ENCODE measurements at regions not wholly inside any gene's neighbourhood (a gene's known extent, or its start where the extent isn't known, plus 50 kb on each side); places are given as distances from the start of the nearest gene placed in this dataset.
"Not testable (repeated sequence)": the region's sequence is repeated elsewhere in the genome, so short reads cannot be mapped to it uniquely, and the experiment has no call there.

GRCh38 chr7:65771226-65771569, 101.7 kb upstream of the VKORC1L1 start:
- intact Hi-C loops (cut with DNase I); DNase-seq (ENCODE audit: missing footprints); ATAC-seq: not testable (repeated sequence)

DNA sequence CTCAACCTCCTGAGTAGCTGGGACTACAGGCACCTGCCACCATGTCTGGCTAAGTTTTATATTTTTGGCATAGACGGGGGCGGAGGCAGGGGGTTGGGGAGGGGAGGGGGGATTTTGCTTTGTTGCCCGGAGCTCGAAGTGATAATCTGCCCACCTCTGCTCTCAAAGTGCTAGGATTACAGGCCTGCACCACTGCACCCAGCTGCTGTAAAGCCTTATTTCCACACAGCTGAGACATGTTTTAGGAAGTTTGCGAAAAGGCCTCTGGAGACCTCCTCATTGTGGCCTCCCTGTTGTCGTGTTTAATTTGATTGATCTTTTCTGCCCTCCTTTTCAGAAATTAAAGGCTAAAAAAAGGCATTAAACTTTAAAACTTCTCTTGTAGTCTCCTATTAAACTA, 96.2 kb upstream of the VKORC1L1 start:
- ATAC-seq; DNase-seq (ENCODE audit: missing footprints); intact Hi-C loops (cut with DNase I): not testable (repeated sequence)

- intact Hi-C loops (cut with DNase I); ATAC-seq; DNase-seq (ENCODE audit: missing footprints): not testable (repeated sequence)
Measured at GRCh38 chr7:65789943-65790342, 82.9 kb upstream of the VKORC1L1 start.

- ATAC-seq; DNase-seq (ENCODE audit: missing footprints); intact Hi-C loops (cut with DNase I): not testable (repeated sequence)
Measured at GRCh38 chr7:65791788-65792187, 81.1 kb upstream of the VKORC1L1 start.

DNA sequence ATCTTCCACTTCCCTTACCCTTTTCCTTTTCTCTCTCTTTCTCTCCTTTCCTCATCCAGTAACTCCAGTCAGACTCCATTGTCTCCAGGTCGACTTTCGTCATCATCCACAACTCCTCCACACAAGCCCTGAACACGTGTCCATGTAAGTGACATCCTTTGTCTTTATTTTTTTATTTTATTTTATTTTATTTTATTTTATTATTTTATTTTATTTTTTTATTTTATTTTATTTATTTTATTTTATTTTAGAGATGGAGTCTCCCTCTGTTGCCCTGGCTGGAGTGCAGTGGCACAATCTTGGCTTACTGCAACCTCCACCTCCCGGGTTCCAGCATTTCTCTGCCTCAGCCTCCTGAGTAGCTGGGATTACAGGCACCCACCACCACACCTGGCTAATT, 80.1 kb upstream of the VKORC1L1 start:
- intact Hi-C loops (cut with DNase I); ATAC-seq; DNase-seq (ENCODE audit: missing footprints): not testable (repeated sequence)

DNA sequence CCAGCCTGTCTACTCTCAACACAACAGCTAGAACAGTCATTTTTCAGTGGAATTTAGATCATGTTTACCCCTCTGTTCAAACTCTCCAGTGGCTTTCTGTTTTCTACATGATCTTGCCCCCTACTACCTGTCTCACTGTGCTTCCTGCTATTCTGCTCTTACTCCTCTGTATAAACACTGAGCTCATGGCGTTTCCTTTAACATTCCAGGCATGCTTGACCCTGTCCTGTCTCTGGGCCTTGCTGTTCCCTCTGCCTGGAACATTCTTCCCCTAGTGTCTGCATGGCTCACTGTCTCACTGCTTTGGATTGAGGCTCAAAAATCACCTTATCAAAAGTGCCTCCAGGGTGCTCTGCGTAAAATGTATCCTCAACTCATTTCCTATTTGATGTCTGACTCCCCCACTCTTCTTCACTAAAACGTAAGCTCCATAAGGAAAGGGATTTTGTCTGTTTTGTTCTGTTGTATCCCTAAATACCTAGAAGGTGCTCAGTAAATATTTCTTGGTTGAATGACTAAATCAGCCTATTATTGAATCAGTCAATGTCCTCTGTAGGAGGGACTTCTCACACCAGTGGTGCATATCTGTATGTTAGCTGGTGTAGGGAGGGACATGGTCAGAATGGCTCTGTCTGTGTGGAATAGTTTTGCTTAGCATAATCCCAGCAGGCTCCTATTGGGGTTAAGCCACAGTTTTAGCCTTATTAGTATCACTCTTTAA, 78.0 kb upstream of the VKORC1L1 start:
- not testable (repeated sequence) for ATAC-seq

GRCh38 chr7:65795392-65795716, 77.5 kb upstream of the VKORC1L1 start:
- intact Hi-C loops (cut with DNase I); ATAC-seq: not testable (repeated sequence)

More for the DNA sequence above, 78.0 kb upstream of the VKORC1L1 start:
- DNase-seq (ENCODE audit: missing footprints); intact Hi-C loops (cut with DNase I): not testable (repeated sequence)

GRCh38 chr7:65796205-65796604, 76.7 kb upstream of the VKORC1L1 start:
- DNase-seq (ENCODE audit: missing footprints) (no peak), ATAC-seq (no peak)
- intact Hi-C loops (cut with DNase I) = no loop called here

More at GRCh38 chr7:65795392-65795716, 77.5 kb upstream of the VKORC1L1 start:
- not testable (repeated sequence) for DNase-seq (ENCODE audit: missing footprints)

GRCh38 chr7:65797086-65797485, 75.8 kb upstream of the VKORC1L1 start:
- intact Hi-C loops (cut with DNase I); ATAC-seq; DNase-seq (ENCODE audit: missing footprints): not testable (repeated sequence)

DNA sequence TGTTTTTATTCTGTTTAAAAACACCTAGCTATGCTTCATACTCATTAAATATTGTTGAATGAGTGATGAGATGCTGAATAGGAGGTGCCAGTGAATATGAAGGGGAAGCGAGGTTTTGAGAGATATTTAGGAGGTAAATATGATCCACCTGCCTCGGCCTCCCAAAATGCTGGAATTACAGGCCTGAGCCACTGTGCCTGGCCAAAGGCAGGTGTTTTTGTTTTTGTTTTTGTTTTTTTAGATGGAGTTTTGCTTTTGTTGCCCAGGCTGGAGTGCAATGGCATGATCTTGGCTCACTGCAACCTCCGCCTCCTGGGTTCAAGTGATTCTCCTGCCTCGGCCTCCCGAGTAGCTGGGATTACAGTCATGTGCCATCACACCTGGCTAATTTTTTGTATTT, 75.3 kb upstream of the VKORC1L1 start:
- intact Hi-C loops (cut with DNase I); ATAC-seq; DNase-seq (ENCODE audit: missing footprints): not testable (repeated sequence)

- intact Hi-C loops (cut with DNase I) = no loop called here
Measured at GRCh38 chr7:65798111-65799075, 74.5 kb upstream of the VKORC1L1 start.

GRCh38 chr7:65800191-65800590, 72.7 kb upstream of the VKORC1L1 start:
- DNase-seq (ENCODE audit: missing footprints); intact Hi-C loops (cut with DNase I); ATAC-seq: not testable (repeated sequence)

More at GRCh38 chr7:65798111-65799075, 74.5 kb upstream of the VKORC1L1 start:
- no peak for DNase-seq (ENCODE audit: missing footprints)
- ATAC-seq = no peak

DNA sequence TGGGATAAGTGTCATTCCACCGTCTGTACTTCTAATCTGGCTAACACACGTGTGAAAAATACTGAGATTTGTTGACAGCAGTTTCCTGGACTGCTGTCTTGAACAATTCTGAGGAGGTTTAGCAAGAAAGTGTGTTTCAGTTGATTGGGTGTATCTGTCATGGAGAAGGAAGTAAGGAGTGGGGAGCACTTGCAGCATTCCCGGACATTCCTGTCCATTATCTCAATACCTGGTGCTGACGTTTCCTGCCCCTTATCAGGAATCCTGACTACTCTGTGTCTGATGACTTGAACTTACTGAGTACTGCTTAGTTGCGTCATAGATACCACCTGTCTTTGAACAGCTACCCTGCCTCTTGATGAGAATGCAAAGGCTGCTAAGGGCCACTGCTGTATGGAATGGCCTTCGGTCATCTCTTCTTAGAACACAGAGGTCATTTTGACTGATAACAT, 72.0 kb upstream of the VKORC1L1 start:
- intact Hi-C loops (cut with DNase I) = no loop called here
- ATAC-seq = no peak

DNA sequence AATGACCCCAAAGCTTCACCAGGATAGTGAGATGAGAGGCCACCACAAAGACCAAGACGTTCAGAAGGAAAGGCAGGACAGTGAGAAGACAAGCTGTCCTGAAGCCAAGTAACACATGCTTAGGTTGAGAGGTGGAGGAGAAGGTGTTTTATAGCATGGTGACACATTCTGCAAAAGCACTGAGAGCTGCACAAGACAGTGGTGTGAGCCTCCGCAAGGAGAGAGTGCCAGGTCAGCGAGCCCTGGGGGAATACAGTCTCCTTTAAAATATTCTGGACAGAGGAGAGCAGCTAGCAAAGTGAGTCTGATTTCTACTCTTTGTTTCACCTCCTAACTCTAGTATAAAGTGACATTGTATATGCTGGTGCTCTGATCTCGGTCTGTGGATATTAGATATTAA, 68.0 kb upstream of the VKORC1L1 start:
- ATAC-seq (no peak), DNase-seq (ENCODE audit: missing footprints) (no peak)
- intact Hi-C loops (cut with DNase I) = no loop called here

More for the DNA sequence above, 72.0 kb upstream of the VKORC1L1 start:
- no peak for DNase-seq (ENCODE audit: missing footprints)

- DNase-seq (ENCODE audit: missing footprints); intact Hi-C loops (cut with DNase I); ATAC-seq: not testable (repeated sequence)
Measured at GRCh38 chr7:65807067-65807466, 65.8 kb upstream of the VKORC1L1 start.

DNA sequence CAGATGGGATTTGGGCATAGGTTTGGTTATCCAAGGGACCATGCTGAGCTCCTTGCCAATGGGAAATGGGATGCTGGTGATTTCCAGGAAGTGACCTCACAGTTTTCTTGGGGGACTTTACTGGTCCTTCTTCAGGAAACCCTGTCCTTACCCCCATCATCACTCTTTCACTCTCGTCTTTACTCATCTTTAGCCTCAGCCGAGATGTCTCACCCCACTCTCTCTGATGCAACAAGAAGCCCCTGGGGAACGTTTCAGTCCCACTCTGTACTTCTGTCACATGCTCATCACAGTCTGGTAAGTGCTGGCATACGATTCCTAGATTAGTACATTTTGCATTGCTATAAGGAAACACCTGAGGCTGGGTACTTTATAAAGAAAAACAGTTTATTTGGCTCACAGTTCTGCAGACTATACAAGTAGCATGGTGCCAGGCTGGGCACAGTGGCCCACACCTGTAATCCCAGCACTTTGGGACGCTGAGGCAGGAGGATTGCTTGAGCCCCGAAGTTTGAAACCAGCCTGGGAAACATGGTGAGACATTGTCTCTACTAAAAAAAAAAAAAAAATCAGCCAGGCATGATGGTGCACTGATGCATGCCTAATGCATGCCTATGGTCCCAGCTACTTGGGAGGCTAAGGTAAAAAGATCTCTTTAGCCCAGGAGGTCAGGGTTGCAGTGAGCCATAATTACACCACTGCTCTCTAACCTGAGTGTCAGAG, 63.5 kb upstream of the VKORC1L1 start:
- ATAC-seq (no peak), DNase-seq (ENCODE audit: missing footprints) (no peak)
- intact Hi-C loops (cut with DNase I) = no loop called here

DNA sequence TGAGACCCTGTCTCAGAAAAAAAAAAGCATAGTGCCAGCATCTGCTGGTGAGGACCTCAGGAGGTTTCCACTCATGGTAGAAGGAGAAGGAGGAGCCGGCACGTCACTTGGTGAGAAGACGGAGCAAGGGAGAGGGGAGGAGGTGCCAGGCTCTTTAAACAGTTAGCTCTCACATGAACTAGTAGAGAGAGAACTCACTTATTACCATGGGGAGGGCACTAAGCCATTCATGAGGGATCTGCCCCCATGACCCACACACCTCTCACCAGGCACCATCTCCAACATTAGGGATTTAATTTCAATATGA, 62.9 kb upstream of the VKORC1L1 start:
- intact Hi-C loops (cut with DNase I) = no loop called here
- no peak for DNase-seq (ENCODE audit: missing footprints)
- ATAC-seq = no peak

GRCh38 chr7:65812281-65812680, 60.6 kb upstream of the VKORC1L1 start:
- no peak for DNase-seq (ENCODE audit: missing footprints)
- no peak for ATAC-seq
- intact Hi-C loops (cut with DNase I) = no loop called here

DNA sequence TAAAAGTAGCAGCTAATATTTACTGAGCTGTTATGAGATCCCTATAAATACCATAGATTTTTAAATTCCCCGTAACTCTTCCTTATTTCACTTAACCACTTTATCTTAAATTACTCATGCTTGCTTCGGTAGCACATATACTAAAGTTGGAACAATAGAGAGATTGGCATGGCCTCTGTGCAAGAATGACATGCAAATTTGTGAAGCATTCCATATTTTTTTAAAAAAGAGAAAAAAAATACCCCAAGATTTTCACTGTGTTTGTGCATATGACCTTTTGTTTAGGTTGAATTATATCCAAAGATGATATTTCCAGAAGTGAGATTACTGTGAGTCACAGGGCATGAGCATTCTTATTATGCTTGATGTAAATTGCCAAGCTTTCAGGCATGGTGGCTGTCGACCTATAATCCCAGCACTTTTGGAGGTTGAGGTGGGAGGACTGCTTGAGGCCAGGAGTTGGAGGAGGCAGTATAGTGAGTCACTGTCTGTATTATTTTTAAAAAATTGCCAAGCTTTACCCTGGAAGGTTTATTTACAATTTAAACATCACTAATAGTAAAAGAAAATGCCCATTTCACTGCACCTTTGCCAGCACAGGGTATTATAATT, 58.2 kb upstream of the VKORC1L1 start:
- intact Hi-C loops (cut with DNase I) = not testable (repeated sequence)

More for the DNA sequence above, 58.2 kb upstream of the VKORC1L1 start:
- ATAC-seq; DNase-seq (ENCODE audit: missing footprints): not testable (repeated sequence)

Data from Right ventricle myocardium inferior (tissue), 1 donor.